ENCODE measurements at regions not wholly inside any gene's neighbourhood (a gene's known extent, or its start where the extent isn't known, plus 50 kb on each side); places are given as distances from the start of the nearest gene placed in this dataset.

DNA sequence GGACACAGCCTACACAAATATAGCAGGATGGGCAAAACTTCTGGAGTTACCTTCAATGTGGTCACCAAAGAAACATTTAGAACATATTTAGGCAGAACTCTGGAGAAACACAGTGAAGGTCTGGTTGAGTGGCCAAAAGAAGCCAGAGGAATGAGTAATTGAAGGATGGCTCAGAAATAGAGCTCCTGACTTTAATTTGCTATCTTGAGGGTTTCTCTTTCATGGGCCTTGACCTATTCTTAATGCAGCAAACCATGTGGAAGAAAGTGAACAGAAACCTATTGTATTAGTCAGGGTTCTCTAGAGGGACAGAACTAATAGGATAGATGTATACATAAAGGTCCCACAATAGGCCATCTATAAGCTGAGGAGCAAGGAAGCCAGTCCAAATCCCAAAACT is 650.5 kb downstream of the ACTL7B start:
- Mint-ChIP-seq H3K4me1 (no peaks in the 10 kb centered on the region), H3K27me3 (no peaks in the 10 kb centered on the region), H3K27ac (no peak overlapping the region), H3K9me3 (peaks cover 4% of the 10 kb centered on the region), H3K36me3 (no peaks in the 10 kb centered on the region), H3K4me3 (no peak overlapping the region)
- DNase-seq, result no peak
- CTCF ChIA-PET, result no interaction called here

DNA sequence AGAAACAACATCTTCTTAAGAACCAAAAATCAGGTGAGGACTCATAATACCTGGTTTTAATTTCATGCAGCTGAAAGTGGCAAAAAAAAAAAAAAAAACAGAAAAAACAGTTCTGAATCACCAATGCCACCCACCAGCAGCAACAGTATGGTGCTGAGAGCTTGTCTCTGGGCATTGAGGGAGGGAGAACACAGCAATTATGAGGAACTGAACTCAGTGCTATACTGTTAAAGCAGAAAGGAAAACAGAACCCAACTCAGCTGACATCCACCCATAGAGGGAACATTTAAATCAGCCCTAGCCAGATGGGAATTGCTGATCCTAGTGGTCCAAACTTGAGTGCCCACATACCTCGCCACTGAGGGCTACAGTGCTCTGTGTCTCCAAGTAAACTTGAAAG is 657.9 kb downstream of the ACTL7B start:
- Mint-ChIP-seq H3K27ac (no peak overlapping the region), H3K4me1 (no peaks in the 10 kb centered on the region), H3K36me3 (no peaks in the 10 kb centered on the region), H3K4me3 (no peak overlapping the region), H3K27me3 (no peaks in the 10 kb centered on the region), H3K9me3 (peaks cover 2% of the 10 kb centered on the region)
- DNase-seq, result no peak
- CTCF ChIA-PET, result no interaction called here

DNA sequence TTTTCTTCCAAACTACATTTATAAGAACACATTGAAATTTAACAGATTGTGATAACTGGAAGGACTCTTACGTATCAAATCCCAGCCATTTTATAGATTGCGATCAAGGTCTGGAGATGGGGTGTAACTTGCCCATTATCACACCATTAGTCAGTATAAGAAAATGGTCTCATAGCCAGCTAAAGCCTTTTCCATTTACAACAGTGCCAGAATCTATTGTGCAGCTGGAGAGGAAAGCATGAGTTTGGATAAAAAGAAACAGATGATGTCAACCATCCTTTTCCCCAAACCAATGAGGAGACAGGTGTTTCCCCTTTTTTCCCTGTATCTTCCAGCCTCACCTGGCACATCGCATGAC is 658.8 kb downstream of the ACTL7B start:
- no peak overlapping the region for H3K4me3 Mint-ChIP-seq
- peaks cover 2% of the 10 kb centered on the region for H3K9me3 Mint-ChIP-seq
- no peak for DNase-seq
- no peak overlapping the region for H3K27ac Mint-ChIP-seq
- no peaks in the 10 kb centered on the region for H3K36me3 Mint-ChIP-seq
- no peaks in the 10 kb centered on the region for H3K27me3 Mint-ChIP-seq
- no peaks in the 10 kb centered on the region for H3K4me1 Mint-ChIP-seq
- CTCF ChIA-PET, result no interaction called here

DNA sequence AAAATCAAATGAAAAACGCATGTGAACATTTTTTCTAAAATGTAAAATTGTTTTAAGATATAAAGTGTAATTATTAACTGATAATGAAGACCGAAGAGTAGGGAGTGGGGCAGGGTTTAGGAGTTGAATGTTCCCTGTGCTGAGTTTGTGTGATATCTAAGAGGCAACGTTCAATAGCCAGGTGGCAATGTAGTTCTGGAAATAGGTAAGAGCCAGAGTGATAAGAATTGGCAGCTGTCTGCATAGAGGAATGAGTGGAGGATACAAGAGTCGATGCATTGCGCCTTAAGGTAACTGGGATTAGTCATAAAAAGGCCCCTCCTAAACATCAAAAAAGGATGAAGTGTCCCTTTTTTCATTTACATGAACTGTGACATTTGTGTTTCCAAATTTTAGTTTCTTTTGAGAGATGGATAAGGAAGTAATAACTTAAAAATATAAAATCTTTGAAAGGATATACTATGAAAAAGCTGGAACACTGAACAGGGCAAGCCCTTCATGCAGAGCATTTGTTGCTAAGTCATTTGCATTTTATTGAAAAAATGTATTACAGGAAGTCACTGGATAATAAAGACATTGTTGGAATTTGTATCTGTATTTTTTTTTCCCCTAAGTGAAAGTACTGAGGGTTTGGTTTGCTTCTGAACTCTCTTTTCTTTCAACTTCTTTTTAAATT is 659.3 kb downstream of the ACTL7B start:
- H3K4me3 Mint-ChIP-seq, result no peak overlapping the region
- H3K4me1 Mint-ChIP-seq, result no peaks in the 10 kb centered on the region
- no peak overlapping the region for H3K27ac Mint-ChIP-seq
- no peak for DNase-seq
- peaks cover 2% of the 10 kb centered on the region for H3K9me3 Mint-ChIP-seq
- no peaks in the 10 kb centered on the region for H3K36me3 Mint-ChIP-seq
- CTCF ChIA-PET, result no interaction called here
- H3K27me3 Mint-ChIP-seq, result no peaks in the 10 kb centered on the region

DNA sequence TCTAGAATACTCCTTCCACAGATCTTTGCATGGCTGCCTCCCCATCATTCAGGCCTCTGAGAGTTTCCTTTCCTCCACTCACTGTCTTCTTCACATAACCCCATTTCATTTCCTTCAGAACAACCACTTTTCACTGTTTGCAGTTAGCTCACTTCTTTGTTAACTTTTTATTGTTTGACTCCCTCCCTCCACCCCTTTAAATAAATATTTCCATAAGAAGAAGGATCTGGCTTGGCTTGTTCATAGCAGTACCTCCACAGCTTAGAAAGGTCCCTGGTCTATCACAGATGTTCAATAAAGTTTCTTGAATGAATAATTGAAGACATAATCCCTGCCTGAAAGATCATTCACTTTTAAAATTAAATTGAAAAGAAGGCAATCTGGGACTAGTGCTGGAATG is 661.6 kb downstream of the ACTL7B start:
- no peak for DNase-seq
- no peak overlapping the region for H3K4me3 Mint-ChIP-seq
- H3K27me3 Mint-ChIP-seq, result no peaks in the 10 kb centered on the region
- H3K27ac Mint-ChIP-seq, result no peak overlapping the region
- CTCF ChIA-PET, result no interaction called here
- no peaks in the 10 kb centered on the region for H3K4me1 Mint-ChIP-seq
- no peaks in the 10 kb centered on the region for H3K9me3 Mint-ChIP-seq
- no peaks in the 10 kb centered on the region for H3K36me3 Mint-ChIP-seq

DNA sequence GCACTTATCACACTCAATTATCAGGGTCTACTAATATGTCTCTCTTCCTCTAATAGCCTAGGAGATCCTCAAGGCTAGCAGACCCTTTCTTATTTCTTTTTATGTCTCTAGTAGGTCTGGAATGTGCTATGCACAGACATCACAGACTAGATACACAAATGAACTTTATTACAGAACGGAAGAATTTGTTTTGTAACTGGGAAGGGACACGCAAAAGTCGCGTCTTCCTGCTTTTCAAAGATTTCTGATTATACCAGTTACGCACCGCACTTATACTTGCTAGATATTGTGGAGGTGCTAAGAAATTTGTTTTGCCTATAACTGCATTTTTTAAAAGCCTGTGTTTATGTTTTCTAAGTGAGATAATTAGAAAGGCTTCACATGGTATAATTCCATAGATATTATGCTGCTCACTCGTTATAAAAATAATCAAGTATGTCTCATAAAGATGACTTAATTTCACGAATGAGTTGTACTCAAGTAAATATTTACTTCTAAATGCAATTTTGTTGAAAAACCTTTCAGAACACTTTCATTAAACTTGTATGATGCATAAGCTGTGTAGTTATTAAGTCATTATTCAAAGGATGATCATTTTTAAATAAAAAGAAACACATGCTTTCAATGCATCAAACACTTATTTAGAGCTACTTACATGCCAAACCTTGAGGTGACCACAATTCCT is 662.6 kb downstream of the ACTL7B start:
- CTCF ChIA-PET, result no interaction called here
- no peaks in the 10 kb centered on the region for H3K36me3 Mint-ChIP-seq
- no peak overlapping the region for H3K4me3 Mint-ChIP-seq
- no peak overlapping the region for H3K27ac Mint-ChIP-seq
- DNase-seq, result no peak
- no peaks in the 10 kb centered on the region for H3K9me3 Mint-ChIP-seq
- no peaks in the 10 kb centered on the region for H3K27me3 Mint-ChIP-seq
- no peaks in the 10 kb centered on the region for H3K4me1 Mint-ChIP-seq

DNA sequence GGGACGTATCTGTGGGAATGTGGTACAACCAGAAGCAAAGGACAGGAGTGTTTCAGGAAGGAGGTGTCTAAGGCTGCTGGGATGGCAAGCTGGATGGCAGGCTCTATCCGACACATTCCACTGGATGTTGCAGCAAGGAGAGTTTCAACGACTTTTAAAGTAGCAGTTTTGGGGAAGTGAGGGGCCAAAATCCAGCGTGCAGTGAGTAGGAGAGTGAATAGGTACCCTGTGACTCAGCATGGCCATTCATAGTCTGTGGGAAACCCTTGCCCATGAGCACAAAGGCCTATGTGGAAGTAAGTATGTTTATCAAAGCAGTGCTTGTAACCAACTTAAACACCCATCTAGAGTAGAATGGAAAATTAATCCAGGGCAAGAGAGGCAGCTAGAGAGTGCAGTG is 664.7 kb downstream of the ACTL7B start:
- Mint-ChIP-seq H3K36me3 (no peaks in the 10 kb centered on the region), H3K27ac (no peak overlapping the region), H3K27me3 (no peaks in the 10 kb centered on the region), H3K9me3 (no peaks in the 10 kb centered on the region), H3K4me1 (no peaks in the 10 kb centered on the region), H3K4me3 (no peak overlapping the region)
- CTCF ChIA-PET, result no interaction called here
- DNase-seq, result no peak

DNA sequence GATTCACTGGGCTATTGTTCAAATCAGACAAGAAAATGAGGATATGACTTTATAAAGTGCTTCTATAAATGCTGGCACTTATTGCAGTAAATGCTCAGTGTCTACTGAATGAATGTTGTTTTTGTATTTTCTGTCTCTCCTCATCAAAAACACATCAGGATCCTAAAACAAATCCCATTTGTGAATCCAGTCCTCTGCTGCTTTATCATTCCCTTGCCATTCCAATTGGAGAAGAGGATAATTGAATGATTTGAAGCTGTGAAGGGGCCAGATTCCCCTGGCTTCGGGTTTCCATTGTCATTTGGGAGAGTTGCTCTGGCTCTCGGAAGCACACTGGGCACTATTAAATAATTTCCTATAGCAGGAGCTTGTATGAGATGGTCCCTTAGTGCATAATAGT is 666.8 kb downstream of the ACTL7B start:
- CTCF ChIA-PET, result no interaction called here

DNA sequence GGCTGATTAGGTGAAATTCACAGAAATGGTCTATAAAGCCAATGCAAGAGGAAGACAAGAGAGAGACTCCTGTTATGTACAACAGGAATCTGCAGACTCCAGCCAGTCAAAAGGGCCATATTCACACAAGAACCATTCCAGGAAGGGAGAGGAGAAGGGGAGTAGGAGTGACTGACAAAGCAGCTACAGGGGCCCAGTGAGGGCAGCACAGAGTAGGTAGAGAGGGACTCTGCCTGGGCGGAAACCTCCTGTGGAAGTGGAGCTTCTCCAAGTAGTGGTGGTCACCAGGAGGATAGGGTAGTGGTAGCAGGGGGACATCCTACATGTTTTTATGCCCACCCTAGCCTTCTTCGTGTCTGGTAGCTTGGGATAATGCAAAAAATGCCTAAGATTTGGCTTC is 667.3 kb downstream of the ACTL7B start:
- H3K4me3 Mint-ChIP-seq, result no peak overlapping the region
- H3K27ac Mint-ChIP-seq, result no peak overlapping the region
- DNase-seq, result no peak
- no peaks in the 10 kb centered on the region for H3K27me3 Mint-ChIP-seq
- H3K4me1 Mint-ChIP-seq, result no peaks in the 10 kb centered on the region
- CTCF ChIA-PET, result no interaction called here
- H3K36me3 Mint-ChIP-seq, result no peaks in the 10 kb centered on the region
- H3K9me3 Mint-ChIP-seq, result peaks cover 4% of the 10 kb centered on the region

More for the DNA sequence above, 666.8 kb downstream of the ACTL7B start:
- Mint-ChIP-seq H3K27ac (no peak overlapping the region), H3K36me3 (no peaks in the 10 kb centered on the region), H3K4me3 (no peak overlapping the region), H3K4me1 (no peaks in the 10 kb centered on the region), H3K9me3 (peaks cover under 1% of the 10 kb centered on the region), H3K27me3 (no peaks in the 10 kb centered on the region)
- DNase-seq, result no peak

DNA sequence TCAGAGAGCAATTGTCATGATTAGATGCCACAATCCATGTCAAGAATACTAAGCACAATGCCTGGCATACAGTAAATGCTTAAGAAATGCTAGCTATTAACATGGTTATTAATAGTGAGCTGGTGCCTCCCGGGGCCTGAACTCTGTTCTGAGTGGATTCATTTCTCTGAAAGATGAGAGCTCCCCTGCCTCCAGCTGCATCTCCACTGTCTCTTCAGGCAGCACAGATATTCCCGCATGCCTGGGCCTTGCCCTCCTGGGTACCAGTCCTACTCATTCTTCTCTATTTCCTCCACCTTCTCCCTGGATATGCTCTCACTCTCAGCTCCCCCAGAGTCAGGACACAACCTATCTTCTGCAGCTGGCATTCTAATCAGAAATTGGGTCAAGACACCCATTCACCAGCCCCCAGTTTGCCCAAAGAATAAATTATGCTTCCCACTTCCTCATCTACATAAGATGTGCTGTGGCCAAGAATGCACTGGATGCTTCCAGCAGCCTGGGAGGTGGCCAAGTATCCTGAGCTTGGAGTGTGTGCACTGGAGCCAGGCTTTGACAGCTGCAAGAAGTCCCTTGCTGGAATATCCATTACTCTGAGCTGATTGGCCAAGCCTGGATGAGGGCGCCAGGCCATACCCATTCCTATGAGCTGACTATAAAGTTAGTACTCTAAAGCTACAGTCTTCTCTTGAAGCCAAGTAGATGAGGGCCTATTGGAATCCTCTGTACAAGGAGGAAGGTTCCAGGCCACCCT is 669.0 kb downstream of the ACTL7B start:
- Mint-ChIP-seq H3K36me3 (no peaks in the 10 kb centered on the region), H3K4me3 (no peak overlapping the region), H3K4me1 (no peaks in the 10 kb centered on the region), H3K27ac (no peak overlapping the region), H3K27me3 (no peaks in the 10 kb centered on the region), H3K9me3 (peaks cover 8% of the 10 kb centered on the region)
- no peak for DNase-seq
- CTCF ChIA-PET, result no interaction called here

DNA sequence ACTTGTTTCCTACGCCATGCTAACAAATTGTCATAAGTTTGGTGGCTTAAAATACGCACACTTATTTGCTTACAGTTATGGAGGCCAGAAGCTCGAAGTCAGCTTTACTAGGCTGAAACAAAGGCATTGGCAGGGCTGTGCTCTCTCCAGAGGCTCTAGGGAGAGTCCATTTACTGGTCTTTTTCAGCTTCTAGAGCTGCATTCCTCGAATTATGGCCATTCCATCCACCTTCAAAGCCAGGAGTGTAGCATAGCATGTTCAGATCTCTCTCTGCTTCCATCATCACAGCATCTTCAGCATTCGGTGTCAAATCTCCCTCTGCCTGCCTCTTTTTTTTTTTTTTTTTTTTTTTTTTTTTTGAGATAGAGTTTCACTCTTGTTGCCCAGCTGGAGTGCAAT is 670.2 kb downstream of the ACTL7B start:
- no peaks in the 10 kb centered on the region for H3K4me1 Mint-ChIP-seq
- H3K4me3 Mint-ChIP-seq, result no peak overlapping the region
- no peaks in the 10 kb centered on the region for H3K27me3 Mint-ChIP-seq
- no peak for DNase-seq
- H3K27ac Mint-ChIP-seq, result no peak overlapping the region
- H3K36me3 Mint-ChIP-seq, result no peaks in the 10 kb centered on the region
- CTCF ChIA-PET, result no interaction called here
- peaks cover 8% of the 10 kb centered on the region for H3K9me3 Mint-ChIP-seq

DNA sequence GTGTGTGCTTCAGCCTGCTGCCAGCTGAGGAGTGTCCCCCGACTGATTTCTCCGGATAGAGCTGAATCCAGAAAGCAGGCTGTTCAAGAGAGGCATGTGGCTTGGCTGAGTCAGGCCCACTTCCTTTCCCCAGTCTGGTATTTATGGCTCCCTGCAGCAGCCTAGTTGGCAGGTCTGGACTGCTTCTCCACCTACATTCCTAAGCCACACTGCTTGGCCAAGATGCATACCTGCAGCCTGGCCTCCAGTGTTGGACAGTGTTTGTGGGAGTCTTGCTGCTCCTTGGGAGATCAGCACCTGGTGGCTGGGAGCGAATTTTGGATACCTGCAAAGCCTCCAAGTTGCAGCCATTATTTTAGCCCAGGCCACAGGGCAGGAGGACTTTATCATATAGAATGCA is 670.8 kb downstream of the ACTL7B start:
- H3K9me3 Mint-ChIP-seq, result peaks cover 11% of the 10 kb centered on the region
- no peaks in the 10 kb centered on the region for H3K4me1 Mint-ChIP-seq
- no peak overlapping the region for H3K27ac Mint-ChIP-seq
- no peak for DNase-seq
- CTCF ChIA-PET, result no interaction called here
- no peak overlapping the region for H3K4me3 Mint-ChIP-seq
- no peaks in the 10 kb centered on the region for H3K27me3 Mint-ChIP-seq
- H3K36me3 Mint-ChIP-seq, result no peaks in the 10 kb centered on the region

DNA sequence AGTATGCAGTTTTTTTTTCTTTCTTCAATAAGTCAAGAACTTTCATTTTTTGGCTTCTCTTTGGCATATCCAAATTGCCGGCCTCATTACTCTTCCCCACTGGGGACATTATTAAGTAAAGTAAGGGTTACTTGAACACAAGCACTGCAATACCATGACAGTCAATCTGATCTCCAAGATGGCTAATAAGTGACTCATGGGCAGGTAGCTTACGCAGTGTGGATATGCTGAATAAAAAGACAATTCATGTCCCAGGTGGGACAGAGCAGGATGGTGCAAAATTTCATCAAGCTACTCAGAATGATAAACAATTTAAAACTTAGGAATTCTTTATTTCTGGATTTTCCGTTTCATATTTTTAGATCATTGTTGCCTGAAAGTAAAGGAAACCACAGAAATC is 671.8 kb downstream of the ACTL7B start:
- Mint-ChIP-seq H3K27me3 (no peaks in the 10 kb centered on the region), H3K27ac (no peak overlapping the region), H3K4me1 (no peaks in the 10 kb centered on the region), H3K36me3 (no peaks in the 10 kb centered on the region), H3K4me3 (no peak overlapping the region), H3K9me3 (peaks cover 12% of the 10 kb centered on the region)
- DNase-seq, result no peak
- CTCF ChIA-PET, result interaction anchor here (0.6 kb wide), 1 partner anchor 29 kb away, joined by 3 read pairs; no protein-coding TSS in a partner anchor

DNA sequence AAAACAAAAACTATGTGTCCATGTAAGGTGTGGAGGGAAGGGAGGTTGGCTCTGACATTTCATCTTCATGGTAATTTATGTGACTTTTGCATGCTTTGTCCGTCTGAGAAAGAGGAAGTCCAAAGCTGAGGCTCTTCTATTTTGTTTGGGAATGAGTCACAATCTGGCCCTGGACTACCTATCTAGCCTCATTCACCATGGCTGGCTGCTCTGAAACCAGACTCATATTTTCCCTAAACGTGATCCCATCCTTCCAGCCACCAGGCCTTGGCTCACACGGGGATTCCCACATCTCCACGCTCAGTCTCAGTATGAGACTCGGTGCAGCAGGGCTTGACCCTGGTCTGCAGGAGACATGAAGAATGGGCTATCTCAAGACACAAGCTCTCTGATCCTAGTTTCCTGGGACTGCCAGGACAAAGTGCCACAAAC is 672.8 kb downstream of the ACTL7B start:
- Mint-ChIP-seq H3K27me3 (no peaks in the 10 kb centered on the region), H3K9me3 (peaks cover 12% of the 10 kb centered on the region), H3K36me3 (no peaks in the 10 kb centered on the region), H3K4me1 (no peaks in the 10 kb centered on the region), H3K4me3 (no peak overlapping the region), H3K27ac (no peak overlapping the region)
- no peak for DNase-seq
- CTCF ChIA-PET, result no interaction called here

DNA sequence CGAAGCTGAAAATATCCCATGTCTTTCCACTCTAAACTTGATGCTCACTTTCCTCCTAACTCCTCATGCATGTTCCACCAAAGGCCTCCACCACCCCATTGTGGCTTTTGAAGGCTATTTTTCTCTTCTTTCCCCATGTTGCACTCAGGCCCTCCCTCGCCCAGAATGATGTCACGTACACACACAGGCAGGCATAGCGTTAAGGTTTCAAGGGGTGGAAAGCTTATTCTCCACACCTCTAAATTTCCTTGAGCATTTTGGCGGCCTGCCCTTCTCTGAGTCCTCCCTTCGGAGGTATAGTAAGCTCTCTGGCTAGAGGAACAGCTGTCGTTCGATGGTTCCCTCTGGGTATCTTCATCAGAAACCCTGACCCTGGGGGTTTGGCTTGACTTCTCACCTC is 673.5 kb downstream of the ACTL7B start:
- no peaks in the 10 kb centered on the region for H3K36me3 Mint-ChIP-seq
- CTCF ChIA-PET, result interaction anchor here (0.6 kb wide), 1 partner anchor 199 kb away, joined by 3 read pairs; no protein-coding TSS in a partner anchor
- H3K4me1 Mint-ChIP-seq, result no peaks in the 10 kb centered on the region
- H3K9me3 Mint-ChIP-seq, result peaks cover 12% of the 10 kb centered on the region
- H3K27me3 Mint-ChIP-seq, result no peaks in the 10 kb centered on the region
- H3K4me3 Mint-ChIP-seq, result no peak overlapping the region
- no peak overlapping the region for H3K27ac Mint-ChIP-seq
- DNase-seq, result no peak
